Cardiac fibroblast (primary cell): ENCODE measurements at regions not wholly inside any gene's neighbourhood (a gene's known extent, or its start where the extent isn't known, plus 50 kb on each side); places are given as distances from the start of the nearest gene placed in this dataset.

Source experiments
- DNase-seq, 2 donors: peaks; one replicate each; pipeline versions ENCODE4 v3.0.0 to v3.0.0-alpha.2; 2010; ENCODE audit warnings: low read depth in 2 of 2
- H3K4me3 ChIP-seq, 2 donors: replicated peaks in 1 of 2; 1 replicate in 1 of 2; 2 replicates in 1 of 2; pipeline ENCODE4 v1.5.1; 2011; ENCODE audit warnings: low read depth in 2 of 2, low read length in 2 of 2, mild to moderate bottlenecking in 2 of 2, moderate library complexity in 1 of 2
- CTCF ChIP-seq: IDR thresholded peaks from one replicate; pipeline ENCODE4 v1.5.1; 2011; ENCODE audit warnings: low read depth, mild to moderate bottlenecking, low read length, inconsistent platforms

DNA sequence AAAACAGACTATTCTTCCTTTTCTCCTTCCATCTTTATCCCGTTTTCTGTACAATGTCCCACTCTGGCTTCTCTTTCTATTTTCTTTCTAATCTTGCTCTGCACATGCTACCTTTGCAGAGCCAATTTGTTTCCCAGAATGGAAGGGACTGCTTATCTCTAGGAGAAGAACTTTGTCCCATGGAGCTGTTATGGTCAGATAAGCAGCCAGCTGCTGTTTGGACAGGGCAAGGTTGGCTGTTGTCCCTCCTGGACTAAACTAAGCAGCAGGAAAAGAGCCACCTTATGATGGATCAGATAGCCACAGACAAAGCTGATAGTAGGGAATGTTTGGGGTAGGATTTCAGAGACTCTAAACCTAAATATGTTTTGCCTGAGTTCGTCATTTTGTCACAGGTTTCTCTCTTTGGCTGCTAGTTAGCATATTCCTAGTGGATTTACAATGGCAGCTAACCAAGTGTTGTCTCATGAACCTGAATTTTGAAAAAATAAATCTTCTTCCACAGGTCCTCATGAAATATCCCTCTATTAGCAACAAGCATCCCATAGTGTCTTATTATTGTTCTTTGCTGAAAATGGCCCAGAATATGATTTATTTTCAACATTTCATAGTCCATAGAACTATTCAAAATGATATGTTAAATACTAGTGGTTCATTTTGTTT is 262.8 kb downstream of the SLC16A7 start:
- no peak for TF ChIP-seq CTCF
- DNase-seq = no peak
- H3K4me3 ChIP-seq = no peak overlapping the region

GRCh38 chr12:59859171-59859510 is 263.3 kb downstream of the SLC16A7 start:
- H3K4me3 ChIP-seq = no peak overlapping the region
- DNase-seq = no peak
- TF ChIP-seq CTCF = no peak

DNA sequence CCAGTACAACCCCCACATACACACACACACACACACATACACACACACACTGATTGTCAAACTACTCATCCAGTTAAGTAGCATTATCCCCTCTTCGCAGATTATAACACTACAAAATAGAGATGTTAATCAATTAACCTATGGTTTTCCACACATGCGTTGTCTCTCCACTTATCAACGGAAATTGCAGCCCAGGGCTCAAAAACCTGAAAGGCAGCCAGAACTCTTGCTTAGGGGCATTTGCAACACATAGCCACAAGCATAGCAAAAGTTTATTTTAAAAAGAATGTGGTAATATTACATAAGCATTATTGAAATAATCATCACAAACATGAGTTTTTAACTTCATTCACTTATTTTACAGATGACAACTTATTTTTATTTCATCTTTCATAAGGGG is 265.8 kb downstream of the SLC16A7 start:
- H3K4me3 ChIP-seq = no peak overlapping the region
- TF ChIP-seq CTCF = no peak
- DNase-seq = no peak

DNA sequence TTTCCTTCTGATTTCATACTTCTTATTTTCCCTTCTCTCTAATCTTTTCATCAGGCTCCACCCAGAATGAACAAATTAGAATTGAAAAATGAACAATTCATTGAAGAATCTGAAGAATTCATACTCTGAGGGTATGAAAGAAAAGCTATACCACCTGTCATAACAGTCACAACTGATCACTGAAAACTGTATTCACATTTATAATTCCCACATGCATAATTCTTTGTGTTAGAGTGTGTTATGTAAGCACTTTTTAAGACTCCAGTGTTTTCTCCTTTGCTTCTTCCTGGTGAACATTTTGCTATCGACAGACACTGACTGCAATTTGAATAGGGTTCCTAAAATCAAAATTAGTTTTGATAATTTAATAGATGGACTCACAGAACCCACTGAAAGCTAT is 271.2 kb downstream of the SLC16A7 start:
- no peak for TF ChIP-seq CTCF
- no peak for DNase-seq
- no peak overlapping the region for H3K4me3 ChIP-seq

DNA sequence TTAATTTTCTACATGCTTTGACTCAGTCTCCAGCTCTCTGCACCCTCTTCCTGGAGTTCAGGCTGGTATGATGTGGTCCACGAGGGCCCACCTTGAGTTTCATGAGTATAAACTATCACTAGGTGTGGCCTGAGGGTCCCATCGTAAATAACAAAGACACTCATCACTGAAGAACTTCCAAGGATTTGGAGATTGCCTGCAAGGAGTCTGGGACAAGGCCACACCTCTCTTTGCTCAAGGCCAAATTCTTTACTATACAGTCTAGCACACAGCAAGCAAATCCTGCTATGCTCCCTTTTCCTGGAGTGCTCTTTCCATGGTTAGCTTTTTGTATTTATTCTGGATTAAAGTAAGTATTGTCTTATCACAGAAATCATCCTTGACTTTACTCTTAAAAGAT is 271.9 kb downstream of the SLC16A7 start:
- no peak for TF ChIP-seq CTCF
- no peak overlapping the region for H3K4me3 ChIP-seq
- DNase-seq = no peak

- H3K4me3 ChIP-seq = no peak overlapping the region
- DNase-seq = no peak
- no peak for TF ChIP-seq CTCF
These were observed 275.9 kb downstream of the SLC16A7 start for GRCh38 chr12:59871779-59872178.

- TF ChIP-seq CTCF = no peak
- H3K4me3 ChIP-seq = no peak overlapping the region
- DNase-seq = no peak
These were observed 277.3 kb downstream of the SLC16A7 start for GRCh38 chr12:59873136-59873535.
